Stimulated activated CD8-positive, alpha-beta memory T cell treated with anti-CD3 and anti-CD28 coated beads, Interleukin-7, amount 100 ng/mL, for 48 hours (primary cell): ENCODE measurements at regions not wholly inside any gene's neighbourhood (a gene's known extent, or its start where the extent isn't known, plus 50 kb on each side); places are given as distances from the start of the nearest gene placed in this dataset.

Source experiments
- DNase-seq, 2 donors: peaks; one replicate each; pipeline ENCODE4 v3.0.0-alpha.2; 2020; ENCODE audit warnings: low read depth in 1 of 2; ENCODE audit errors: extremely low read depth in 1 of 2

- DNase-seq, result no peak
These were observed 67.5 kb upstream of the SLC6A6 start for GRCh38 chr3:14334936-14335335.

DNA sequence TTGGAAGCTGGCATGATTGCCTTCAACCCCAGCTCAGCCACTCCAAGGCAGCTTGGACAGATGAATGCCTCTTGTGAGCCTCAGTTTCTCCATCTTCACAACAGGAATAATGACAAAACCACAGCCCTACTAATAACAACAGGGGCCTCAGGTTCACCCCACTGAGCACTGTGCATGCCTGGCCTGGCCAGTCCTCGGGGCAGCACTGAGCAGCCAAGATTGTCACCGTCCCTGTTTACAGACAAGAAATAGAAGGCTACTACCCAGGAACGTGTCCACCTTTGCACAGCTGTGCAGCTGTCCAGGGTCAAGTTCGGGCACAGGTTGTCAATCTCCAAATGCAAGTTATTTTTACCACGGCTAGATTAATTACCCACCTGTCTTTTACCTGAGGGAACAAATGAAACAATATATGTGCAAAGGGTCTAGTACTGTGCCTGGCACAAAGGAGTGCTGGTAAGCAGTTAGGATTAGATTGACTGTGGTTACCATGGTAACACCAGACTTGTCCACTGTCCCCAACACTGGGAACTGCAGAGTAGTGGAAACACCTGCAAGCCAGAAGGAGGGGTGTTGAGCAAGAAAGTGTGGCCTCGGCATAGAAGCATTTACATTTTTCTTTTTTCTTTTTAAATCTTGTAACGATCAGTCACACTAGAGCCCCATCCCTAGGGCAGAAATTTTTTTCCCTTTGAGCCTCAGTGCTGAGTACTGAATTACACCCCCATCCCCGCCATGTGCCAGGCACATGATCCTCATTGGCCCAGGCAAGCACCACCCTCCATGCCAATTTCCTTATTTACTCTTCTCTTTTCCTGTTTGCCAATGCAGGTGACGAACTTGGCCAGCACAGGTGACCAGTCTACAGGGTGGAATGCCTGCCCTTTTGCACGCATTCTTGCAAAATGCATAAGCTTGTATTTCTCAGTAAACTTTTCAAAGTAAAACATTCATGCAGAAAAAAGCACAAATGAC is 66.3 kb upstream of the SLC6A6 start:
- no peak for DNase-seq

GRCh38 chr3:14336749-14337598 is 65.4 kb upstream of the SLC6A6 start:
- DNase-seq, result no peak

GRCh38 chr3:14337828-14338227 is 64.6 kb upstream of the SLC6A6 start:
- DNase-seq, result no peak

GRCh38 chr3:14338242-14338641 is 64.2 kb upstream of the SLC6A6 start:
- DNase-seq, result no peak

DNA sequence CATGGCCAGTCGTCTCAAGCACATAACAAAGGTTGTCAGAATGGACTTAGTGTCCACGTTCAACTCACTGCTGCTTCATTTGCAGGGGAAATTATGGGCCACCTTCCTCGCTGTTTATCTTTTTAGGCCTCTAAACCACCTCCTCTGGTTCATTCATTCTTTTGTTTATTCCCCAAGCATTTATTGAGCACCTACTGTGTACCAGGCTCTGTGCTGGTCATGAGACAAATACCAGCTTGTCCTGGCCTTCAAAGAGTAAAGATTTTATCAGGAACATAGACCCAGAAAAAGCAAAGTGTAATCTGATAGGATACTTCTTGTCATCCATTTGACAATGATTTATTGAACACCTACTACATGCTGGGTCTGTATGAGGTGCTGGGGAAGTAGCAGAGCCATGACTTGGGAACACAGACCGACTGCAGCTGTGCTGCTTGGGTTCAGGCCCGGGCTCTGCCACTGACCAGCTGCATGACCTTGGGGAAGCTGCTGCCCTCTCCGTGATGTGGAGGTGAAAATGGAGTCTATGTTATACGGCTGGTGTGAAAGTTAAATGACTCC is 63.4 kb upstream of the SLC6A6 start:
- DNase-seq, result no peak

- DNase-seq, result no peak
These were observed 61.3 kb upstream of the SLC6A6 start for GRCh38 chr3:14340960-14341708.

GRCh38 chr3:14343338-14344112 is 58.9 kb upstream of the SLC6A6 start:
- no peak for DNase-seq

- no peak for DNase-seq
These were observed 58.1 kb upstream of the SLC6A6 start for GRCh38 chr3:14344351-14344750.

GRCh38 chr3:14345496-14346150 is 56.8 kb upstream of the SLC6A6 start:
- no peak for DNase-seq

- no peak for DNase-seq
These were observed 56.2 kb upstream of the SLC6A6 start for GRCh38 chr3:14346191-14346590.

DNA sequence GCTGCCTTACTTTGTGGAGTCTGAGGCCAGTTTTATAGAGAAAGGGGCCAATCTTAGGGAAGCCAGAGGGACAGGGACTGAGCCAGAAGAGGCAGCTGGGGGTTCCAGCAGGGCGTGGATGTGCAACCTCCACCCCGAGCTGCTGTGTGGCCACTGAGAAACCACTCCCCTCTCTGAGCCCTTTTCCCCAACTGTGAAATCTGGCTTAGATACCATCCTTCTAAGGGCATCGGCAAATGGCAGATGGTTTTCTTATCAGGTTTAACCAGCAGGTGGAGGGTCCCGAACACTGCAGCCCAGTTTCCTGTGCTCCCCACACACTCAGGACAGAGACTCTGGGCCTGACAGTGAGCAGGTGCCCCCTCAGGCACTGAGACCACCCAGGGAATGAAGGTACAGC is 55.8 kb upstream of the SLC6A6 start:
- DNase-seq, result no peak

- no peak for DNase-seq
These were observed 55.3 kb upstream of the SLC6A6 start for GRCh38 chr3:14347110-14347509.

DNA sequence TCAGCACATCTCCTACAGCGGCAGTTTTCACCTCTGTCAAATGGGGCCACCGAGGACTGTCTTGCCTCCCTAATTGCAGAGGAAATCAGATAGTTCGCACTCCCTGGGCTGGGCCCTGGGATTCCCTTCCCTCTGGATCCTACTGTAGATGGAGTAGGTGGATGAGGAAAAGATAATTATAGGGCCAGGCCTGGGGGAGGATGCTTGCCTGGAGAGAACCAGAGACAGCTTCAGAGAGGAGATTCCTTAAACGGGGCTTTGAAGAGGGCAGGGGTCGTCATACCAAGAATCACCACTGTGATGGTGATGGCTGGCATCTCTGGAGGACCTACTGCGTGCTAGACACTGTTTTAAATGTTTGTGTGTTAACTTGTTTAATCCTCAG is 50.8 kb upstream of the SLC6A6 start:
- no peak for DNase-seq

GRCh38 chr3:14352002-14352627 is 50.3 kb upstream of the SLC6A6 start:
- DNase-seq, result no peak
